Neutrophil (primary cell): ENCODE measurements at regions not wholly inside any gene's neighbourhood (a gene's known extent, or its start where the extent isn't known, plus 50 kb on each side); places are given as distances from the start of the nearest gene placed in this dataset.

Experiments used
- H3K27ac ChIP-seq: fragments of 200-600 bp; sonication (generic); 2 replicates; pipeline ENCODE4 v1.5.1; 2016; ENCODE audit warnings: mild to moderate bottlenecking, moderate library complexity
- H3K27me3 ChIP-seq: fragments of 200-600 bp; sonication (generic); 2 replicates; pipeline ENCODE4 v1.6.0; 2016; ENCODE audit warnings: mild to moderate bottlenecking
- H3K36me3 ChIP-seq: fragments of 200-600 bp; sonication (generic); 2 replicates; pipeline ENCODE4 v1.5.1; 2017
- H3K4me1 ChIP-seq, 2 experiments: fragments of 200-600 bp in 1 of 2; sonication (generic) in 1 of 2; 1 replicate in 1 of 2; 2 replicates in 1 of 2; pipeline versions ENCODE4 v1.5.1 to v1.6.1; 2013 to 2016; ENCODE audit warnings: low read depth in 1 of 2, low read length in 1 of 2, mild to moderate bottlenecking in 1 of 2, moderate library complexity in 1 of 2; ENCODE audit not compliant: control insufficient read depth in 1 of 2, insufficient read depth in 1 of 2
- H3K4me3 ChIP-seq, 2 experiments: fragments of 200-600 bp in 1 of 2; sonication (generic) in 1 of 2; 1 replicate in 1 of 2; 2 replicates in 1 of 2; pipeline ENCODE4 v1.5.1; 2013 to 2016; ENCODE audit warnings: low read depth in 1 of 2, low read length in 1 of 2, mild to moderate bottlenecking in 1 of 2, moderate library complexity in 1 of 2
- H3K9me3 ChIP-seq: fragments of 200-600 bp; sonication (generic); 2 replicates; pipeline ENCODE4 v1.5.1; 2016
- CTCF ChIP-seq: fragments of 200-600 bp; sonication (generic); IDR thresholded peaks from 2 replicates; pipeline ENCODE4 v1.5.1; 2016; ENCODE audit warnings: antibody characterized with exemption

- peaks cover 0 to 2% of the 10 kb centered on the region in 2 experiments for H3K4me1 ChIP-seq
- TF ChIP-seq CTCF = no peak
- H3K27ac ChIP-seq = no peak overlapping the region
- H3K4me3 ChIP-seq = no peak overlapping the region
- peaks cover 50% of the 10 kb centered on the region for H3K36me3 ChIP-seq
- no peaks in the 10 kb centered on the region for H3K9me3 ChIP-seq
- no peaks in the 10 kb centered on the region for H3K27me3 ChIP-seq
Observed at GRCh38 chr22:25361899-25362214, 142.4 kb downstream of the CRYBB2 start.

GRCh38 chr22:25362215-25362882 lies 142.9 kb downstream of the CRYBB2 start:
- Histone ChIP-seq H3K4me3 (no peak overlapping the region), H3K27me3 (no peaks in the 10 kb centered on the region), H3K36me3 (peaks cover 48% of the 10 kb centered on the region), H3K27ac (no peak overlapping the region), H3K4me1 (peaks cover 0 to 2% of the 10 kb centered on the region in 2 experiments), H3K9me3 (no peaks in the 10 kb centered on the region)
- TF ChIP-seq CTCF = peak; percentile 81

- H3K36me3 ChIP-seq = peaks cover 43% of the 10 kb centered on the region
- H3K4me3 ChIP-seq = no peak overlapping the region
- peaks cover 0 to 2% of the 10 kb centered on the region in 2 experiments for H3K4me1 ChIP-seq
- no peak overlapping the region for H3K27ac ChIP-seq
- H3K9me3 ChIP-seq = no peaks in the 10 kb centered on the region
- no peaks in the 10 kb centered on the region for H3K27me3 ChIP-seq
- no peak for TF ChIP-seq CTCF
Observed at GRCh38 chr22:25362883-25363240, 143.4 kb downstream of the CRYBB2 start.

GRCh38 chr22:25363474-25363873 lies 144.0 kb downstream of the CRYBB2 start:
- peaks cover 0 to under 1% of the 10 kb centered on the region in 2 experiments for H3K4me1 ChIP-seq
- H3K27me3 ChIP-seq = no peaks in the 10 kb centered on the region
- no peak overlapping the region for H3K27ac ChIP-seq
- H3K4me3 ChIP-seq = no peak overlapping the region
- TF ChIP-seq CTCF = no peak
- no peaks in the 10 kb centered on the region for H3K9me3 ChIP-seq
- peaks cover 38% of the 10 kb centered on the region for H3K36me3 ChIP-seq

- TF ChIP-seq CTCF = no peak
- Histone ChIP-seq H3K4me1 (no peaks in the 10 kb centered on the region), H3K36me3 (peaks cover 36% of the 10 kb centered on the region), H3K27me3 (no peaks in the 10 kb centered on the region), H3K9me3 (no peaks in the 10 kb centered on the region), H3K4me3 (no peak overlapping the region), H3K27ac (no peak overlapping the region)
Observed at GRCh38 chr22:25364281-25364680, 144.8 kb downstream of the CRYBB2 start.
